Upper lobe of right lung (tissue), 1 donor: ENCODE measurements at regions not wholly inside any gene's neighbourhood (a gene's known extent, or its start where the extent isn't known, plus 50 kb on each side); places are given as distances from the start of the nearest gene placed in this dataset.

Source experiments
- ATAC-seq: fragments of 200-7000 bp; cut with Tn5 transposase; one replicate; pipeline ENCODE4 v1.9.1; 2020; ENCODE audit warnings: mild to moderate bottlenecking, moderate library complexity
- DNase-seq: peaks from one replicate; pipeline ENCODE4 v3.0.0-alpha.2; 2020
- H3K27ac ChIP-seq: fragments of 200-600 bp; one replicate; pipeline ENCODE4 v1.8.0; 2022
- H3K27me3 ChIP-seq: fragments of 200-600 bp; one replicate; pipeline ENCODE4 v1.8.0; 2022; ENCODE audit warnings: mild to moderate bottlenecking
- H3K36me3 ChIP-seq: fragments of 200-600 bp; one replicate; pipeline ENCODE4 v1.8.0; 2022
- H3K4me1 ChIP-seq: fragments of 200-600 bp; one replicate; pipeline ENCODE4 v1.8.0; 2022
- H3K4me3 ChIP-seq: fragments of 200-600 bp; one replicate; pipeline ENCODE4 v1.8.0; 2022; ENCODE audit warnings: mild to moderate bottlenecking
- H3K9me3 ChIP-seq: fragments of 200-600 bp; one replicate; pipeline ENCODE4 v1.8.0; 2022
- intact Hi-C: fragments of 100-400 bp; cut with DNase I; formaldehyde crosslinking; loops from one replicate; pipeline ENCODE4 v1.11.0; 2022
- TF ChIP-seq, protein P1 (sequence below): fragments of 200-600 bp; IDR thresholded peaks from one replicate; pipeline ENCODE4 v1.8.0; 2022; ENCODE audit warnings: antibody characterized with exemption
- donor health status: DM: no; HTN: yes; CAD: no; lungs with severe emphysema.

DNA sequence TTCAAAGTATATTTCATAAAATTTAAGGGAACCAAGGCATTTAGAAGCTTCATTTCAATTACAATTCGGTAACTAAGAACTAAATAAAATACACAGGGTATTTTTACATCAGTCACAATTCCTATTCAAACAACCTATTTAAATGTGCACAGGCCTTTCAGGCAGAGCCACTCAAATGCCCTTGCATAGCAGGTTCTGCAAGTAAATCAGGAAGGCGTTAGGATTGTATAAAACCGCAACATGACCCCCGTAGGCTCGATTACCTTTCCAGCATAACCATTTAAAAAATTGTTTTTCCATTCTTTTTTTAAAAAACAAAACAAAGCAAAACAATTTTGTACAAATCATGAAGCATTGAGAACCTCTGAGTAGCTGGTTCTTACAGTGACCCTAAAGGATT is 289.9 kb upstream of the SP8 start:
- Histone ChIP-seq H3K36me3 (no peaks in the 10 kb centered on the region), H3K4me1 (no peaks in the 10 kb centered on the region), H3K9me3 (no peaks in the 10 kb centered on the region), H3K27me3 (no peaks in the 10 kb centered on the region), H3K4me3 (no peak overlapping the region), H3K27ac (no peak overlapping the region)
- ATAC-seq = peak; percentile 44
- intact Hi-C loops = no loop called here
- TF ChIP-seq, protein P1, sequence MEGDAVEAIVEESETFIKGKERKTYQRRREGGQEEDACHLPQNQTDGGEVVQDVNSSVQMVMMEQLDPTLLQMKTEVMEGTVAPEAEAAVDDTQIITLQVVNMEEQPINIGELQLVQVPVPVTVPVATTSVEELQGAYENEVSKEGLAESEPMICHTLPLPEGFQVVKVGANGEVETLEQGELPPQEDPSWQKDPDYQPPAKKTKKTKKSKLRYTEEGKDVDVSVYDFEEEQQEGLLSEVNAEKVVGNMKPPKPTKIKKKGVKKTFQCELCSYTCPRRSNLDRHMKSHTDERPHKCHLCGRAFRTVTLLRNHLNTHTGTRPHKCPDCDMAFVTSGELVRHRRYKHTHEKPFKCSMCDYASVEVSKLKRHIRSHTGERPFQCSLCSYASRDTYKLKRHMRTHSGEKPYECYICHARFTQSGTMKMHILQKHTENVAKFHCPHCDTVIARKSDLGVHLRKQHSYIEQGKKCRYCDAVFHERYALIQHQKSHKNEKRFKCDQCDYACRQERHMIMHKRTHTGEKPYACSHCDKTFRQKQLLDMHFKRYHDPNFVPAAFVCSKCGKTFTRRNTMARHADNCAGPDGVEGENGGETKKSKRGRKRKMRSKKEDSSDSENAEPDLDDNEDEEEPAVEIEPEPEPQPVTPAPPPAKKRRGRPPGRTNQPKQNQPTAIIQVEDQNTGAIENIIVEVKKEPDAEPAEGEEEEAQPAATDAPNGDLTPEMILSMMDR = no peak
- no peak for DNase-seq

DNA sequence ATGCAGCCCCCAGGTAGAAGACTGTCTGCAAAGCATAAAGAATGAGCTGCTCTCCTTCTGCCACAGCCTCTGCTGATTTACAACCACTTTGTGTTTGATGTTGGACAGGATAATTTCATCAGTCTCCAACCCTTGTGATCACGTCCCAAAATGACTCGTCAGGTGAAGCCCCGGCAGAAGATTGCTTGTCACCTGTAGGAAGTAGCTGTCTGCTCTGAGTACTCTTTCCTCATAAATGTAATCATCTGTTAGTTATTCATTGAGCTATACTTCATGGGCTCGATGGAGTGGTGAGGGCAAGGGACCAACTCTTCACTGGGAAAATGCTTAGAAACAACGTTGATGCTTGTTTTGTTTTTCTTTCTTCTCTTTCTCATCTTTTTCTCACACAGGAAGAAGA is 290.9 kb upstream of the SP8 start:
- no peak overlapping the region for H3K27ac ChIP-seq
- H3K4me3 ChIP-seq = no peak overlapping the region
- H3K27me3 ChIP-seq = no peaks in the 10 kb centered on the region
- intact Hi-C loops = no loop called here
- no peaks in the 10 kb centered on the region for H3K36me3 ChIP-seq
- no peak for ATAC-seq
- no peaks in the 10 kb centered on the region for H3K9me3 ChIP-seq
- TF ChIP-seq, protein P1 = no peak
- DNase-seq = no peak
- H3K4me1 ChIP-seq = no peaks in the 10 kb centered on the region

DNA sequence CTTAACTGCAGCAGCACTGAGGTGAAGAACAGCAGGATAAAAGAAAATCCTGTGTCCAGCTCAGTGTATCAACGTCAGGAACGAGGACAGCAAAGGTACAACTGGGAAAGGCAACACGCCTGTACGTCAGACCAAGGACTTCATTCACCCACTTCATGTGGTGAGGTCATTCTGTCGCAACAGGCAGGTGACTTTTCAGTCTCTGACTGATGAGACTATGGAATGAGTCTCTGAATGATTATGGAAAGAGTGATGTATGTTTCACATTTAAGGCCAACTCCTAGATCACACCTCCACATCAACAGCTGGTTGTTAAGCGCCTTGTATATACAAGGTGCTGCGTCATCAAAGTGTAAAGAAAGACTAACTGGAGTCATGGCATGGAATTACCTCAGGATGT is 297.6 kb upstream of the SP8 start:
- Histone ChIP-seq H3K27me3 (no peaks in the 10 kb centered on the region), H3K36me3 (no peaks in the 10 kb centered on the region), H3K9me3 (no peaks in the 10 kb centered on the region), H3K4me1 (no peaks in the 10 kb centered on the region), H3K4me3 (no peak overlapping the region), H3K27ac (no peak overlapping the region)
- TF ChIP-seq, protein P1 = no peak
- ATAC-seq (no peak), DNase-seq (no peak)
- intact Hi-C loops = no loop called here

DNA sequence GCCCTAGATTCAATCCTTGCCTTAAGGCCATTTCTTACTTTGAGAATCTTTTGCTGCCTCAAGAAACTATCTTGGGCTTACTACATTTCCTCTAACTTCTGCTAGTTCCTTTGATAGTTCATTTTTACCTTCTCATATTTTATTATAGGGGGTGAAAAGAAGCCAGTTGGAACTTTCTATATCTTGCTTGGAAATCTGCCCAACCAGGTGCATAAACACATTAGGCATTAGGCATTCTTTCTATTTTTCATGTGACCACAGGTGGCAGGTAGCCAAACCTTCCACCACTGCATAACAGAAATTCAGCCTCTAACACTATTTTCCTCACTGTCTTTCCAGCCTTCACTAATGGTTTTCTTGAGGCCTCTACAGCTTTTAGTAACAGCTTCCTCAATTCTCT is 300.0 kb upstream of the SP8 start:
- TF ChIP-seq, protein P1 = no peak

DNA sequence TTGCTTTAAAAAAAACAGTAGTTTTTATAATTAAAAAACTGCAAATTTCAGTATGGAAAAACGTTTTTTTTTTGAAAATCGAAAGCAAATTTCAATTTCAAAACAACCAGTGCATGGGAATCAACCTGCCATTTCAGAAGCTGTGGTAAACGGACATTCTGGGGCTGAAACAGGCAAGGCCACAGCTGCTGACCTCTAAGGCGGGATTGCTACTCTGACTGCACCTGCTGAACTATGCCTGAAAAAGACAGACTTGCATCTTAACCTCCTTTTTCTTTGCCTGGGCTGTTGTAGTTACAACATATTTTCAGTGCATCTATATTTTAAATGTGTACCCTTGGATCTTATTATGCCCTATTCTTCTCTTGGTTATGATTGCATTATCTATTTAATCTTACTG is 303.0 kb upstream of the SP8 start:
- Histone ChIP-seq H3K9me3 (no peaks in the 10 kb centered on the region), H3K36me3 (no peaks in the 10 kb centered on the region), H3K4me3 (no peak overlapping the region), H3K27ac (no peak overlapping the region), H3K4me1 (no peaks in the 10 kb centered on the region), H3K27me3 (no peaks in the 10 kb centered on the region)
- TF ChIP-seq, protein P1 = no peak
- no peak for ATAC-seq
- no peak for DNase-seq
- intact Hi-C loops = no loop called here

More for the DNA sequence above, 300.0 kb upstream of the SP8 start:
- no peak overlapping the region for H3K27ac ChIP-seq
- H3K4me1 ChIP-seq = no peaks in the 10 kb centered on the region
- no peaks in the 10 kb centered on the region for H3K9me3 ChIP-seq
- no peaks in the 10 kb centered on the region for H3K36me3 ChIP-seq
- DNase-seq (no peak), ATAC-seq (no peak)
- H3K27me3 ChIP-seq = no peaks in the 10 kb centered on the region
- intact Hi-C loops = no loop called here
- no peak overlapping the region for H3K4me3 ChIP-seq
